Testis (tissue), 2 donors: ENCODE measurements at regions not wholly inside any gene's neighbourhood (a gene's known extent, or its start where the extent isn't known, plus 50 kb on each side); places are given as distances from the start of the nearest gene placed in this dataset.

Experiments
- CTCF ChIP-seq, 3 experiments: fragments of 450-650 bp in 2 of 3; fragments of 200-600 bp in 1 of 3; sonication (generic) in 1 of 3; IDR thresholded peaks; one replicate each; pipeline ENCODE4 v1.5.1; 2016 to 2019; ENCODE audit warnings: antibody characterized with exemption in 3 of 3, mild to moderate bottlenecking in 2 of 3, moderate library complexity in 1 of 3
- POLR2A ChIP-seq: fragments of 450-650 bp; IDR thresholded peaks from one replicate; pipeline ENCODE4 v1.6.1; 2017; ENCODE audit warnings: antibody characterized with exemption, mild to moderate bottlenecking, moderate library complexity

GRCh38 chr6:149233056-149233715, 84.3 kb upstream of the TAB2 start:
- TF ChIP-seq POLR2A (no peak), CTCF (IDR thresholded peaks at IDR 0.05) (no peak)
